ENCODE measurements at regions not wholly inside any gene's neighbourhood (a gene's known extent, or its start where the extent isn't known, plus 50 kb on each side); places are given as distances from the start of the nearest gene placed in this dataset.

GRCh38 chr22:22133910-22134309 is 110.7 kb upstream of the VPREB1 start:
- no peaks in the 10 kb centered on the region for H3K9me3 ChIP-seq (ENCODE audit: insufficient read depth, low read length)
- H3K36me3 ChIP-seq (replicated peaks; ENCODE audit: low read depth, low read length) = no peaks in the 10 kb centered on the region
- H2AFZ ChIP-seq (ENCODE audit: low read depth, low read length) = no peak overlapping the region
- H3K79me2 ChIP-seq (ENCODE audit: low read length) = no peaks in the 10 kb centered on the region
- TF ChIP-seq EZH2phosphoT487 (IDR thresholded peaks at IDR 0.05; ENCODE audit: low read depth) (no peak), CTCF (IDR thresholded peaks at IDR 0.05; ENCODE audit: low read depth, low read length) (no peak)
- peaks cover 1% of the 10 kb centered on the region; the same call in 1 of the 2 replicates for H3K27me3 ChIP-seq (ENCODE audit: low read depth, low read length)
- H3K9ac ChIP-seq (ENCODE audit: low read length) = no peak overlapping the region
- H4K20me1 ChIP-seq (ENCODE audit: insufficient read depth, low read length) = no peaks in the 10 kb centered on the region
- no peak overlapping the region for H3K27ac ChIP-seq (ENCODE audit: low read length)
- peaks cover 18% of the 10 kb centered on the region for H3K4me1 ChIP-seq (ENCODE audit: low read length)
- no peak overlapping the region for H3K4me3 ChIP-seq (ENCODE audit: low read length)
- no peak overlapping the region for H3K4me2 ChIP-seq (ENCODE audit: low read length)

DNA sequence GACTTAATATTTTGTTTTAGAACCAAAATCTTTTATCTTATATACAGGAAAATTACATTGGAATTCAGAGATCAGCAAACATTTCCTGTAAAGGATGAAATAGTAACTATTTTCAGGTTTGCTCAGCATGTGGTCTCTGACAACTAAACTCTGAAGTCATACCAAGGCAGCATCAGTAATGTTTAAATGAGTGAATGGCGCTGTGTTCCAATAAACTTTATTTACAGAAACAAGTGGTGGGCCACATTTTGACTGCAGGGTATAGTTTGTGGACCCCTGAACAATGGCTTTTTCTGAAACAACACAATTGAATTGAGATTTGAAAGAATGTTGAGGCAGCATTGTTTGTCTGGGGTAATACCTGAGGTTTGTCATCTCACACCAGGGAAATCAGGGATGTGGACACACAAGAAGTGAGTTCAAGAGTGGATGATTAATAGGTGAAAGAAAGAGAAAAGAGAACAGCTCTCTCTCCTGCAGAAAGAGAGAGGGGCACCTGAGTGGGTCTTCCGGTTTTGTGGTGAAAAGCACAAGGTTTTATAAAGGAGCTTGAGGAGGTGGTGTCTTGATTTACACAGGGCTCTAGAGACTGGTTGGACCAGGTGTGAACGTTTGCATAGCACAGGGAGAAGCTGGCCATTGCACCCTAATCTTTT is 113.5 kb upstream of the VPREB1 start:
- Histone ChIP-seq H3K4me2 (ENCODE audit: low read length) (peak overlapping the region; percentile 50), H3K9me3 (ENCODE audit: insufficient read depth, low read length) (no peaks in the 10 kb centered on the region), H3K27me3 (ENCODE audit: low read depth, low read length) (no peaks in the 10 kb centered on the region; the same call in 1 of the 2 replicates)

GRCh38 chr22:22129387-22129786 is 115.2 kb upstream of the VPREB1 start:
- Histone ChIP-seq H3K27ac (ENCODE audit: low read length) (no peak overlapping the region), H3K9ac (ENCODE audit: low read length) (no peak overlapping the region), H2AFZ (ENCODE audit: low read depth, low read length) (no peak overlapping the region), H3K4me2 (ENCODE audit: low read length) (no peak overlapping the region), H4K20me1 (ENCODE audit: insufficient read depth, low read length) (no peaks in the 10 kb centered on the region), H3K27me3 (ENCODE audit: low read depth, low read length) (no peaks in the 10 kb centered on the region; the same call in 1 of the 2 replicates), H3K4me3 (ENCODE audit: low read length) (no peak overlapping the region), H3K79me2 (ENCODE audit: low read length) (no peaks in the 10 kb centered on the region), H3K9me3 (ENCODE audit: insufficient read depth, low read length) (no peaks in the 10 kb centered on the region), H3K4me1 (ENCODE audit: low read length) (peaks cover 13% of the 10 kb centered on the region), H3K36me3 (replicated peaks; ENCODE audit: low read depth, low read length) (no peaks in the 10 kb centered on the region)
- TF ChIP-seq CTCF (IDR thresholded peaks at IDR 0.05; ENCODE audit: low read depth, low read length) (no peak), EZH2phosphoT487 (IDR thresholded peaks at IDR 0.05; ENCODE audit: low read depth) (no peak)

More for the DNA sequence above, 113.5 kb upstream of the VPREB1 start:
- Histone ChIP-seq H4K20me1 (ENCODE audit: insufficient read depth, low read length) (no peaks in the 10 kb centered on the region), H2AFZ (ENCODE audit: low read depth, low read length) (peak overlapping the region; percentile 48; the same call in 1 of the 2 replicates), H3K36me3 (replicated peaks; ENCODE audit: low read depth, low read length) (no peaks in the 10 kb centered on the region), H3K4me3 (ENCODE audit: low read length) (no peak overlapping the region), H3K9ac (ENCODE audit: low read length) (no peak overlapping the region), H3K79me2 (ENCODE audit: low read length) (no peaks in the 10 kb centered on the region), H3K27ac (ENCODE audit: low read length) (no peak overlapping the region), H3K4me1 (ENCODE audit: low read length) (peaks cover 13% of the 10 kb centered on the region)
- no peak for TF ChIP-seq EZH2phosphoT487 (IDR thresholded peaks at IDR 0.05; ENCODE audit: low read depth)
- no peak for TF ChIP-seq CTCF (IDR thresholded peaks at IDR 0.05; ENCODE audit: low read depth, low read length)

DNA sequence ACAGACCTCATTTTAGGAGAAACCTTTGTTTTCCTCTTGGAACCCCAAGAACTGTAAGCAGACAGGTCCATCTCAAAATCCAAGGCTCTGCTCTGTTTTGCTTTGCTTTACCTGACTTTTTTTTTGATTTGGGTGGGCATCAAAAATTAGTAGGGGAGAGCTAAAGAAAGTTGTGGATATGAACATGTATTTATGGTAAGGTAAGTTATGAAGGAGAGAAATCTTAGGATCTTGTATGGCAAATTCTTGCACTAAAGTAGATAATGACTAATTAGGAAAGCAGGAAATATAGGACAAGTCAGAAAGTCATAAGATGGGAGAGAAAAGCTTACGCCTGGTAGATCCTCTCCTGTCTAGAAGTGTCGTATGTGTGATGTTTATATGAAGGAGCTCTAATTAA is 116.1 kb upstream of the VPREB1 start:
- H4K20me1 ChIP-seq (ENCODE audit: insufficient read depth, low read length) = no peaks in the 10 kb centered on the region
- H3K27ac ChIP-seq (ENCODE audit: low read length) = no peak overlapping the region
- TF ChIP-seq EZH2phosphoT487 (IDR thresholded peaks at IDR 0.05; ENCODE audit: low read depth) = no peak
- no peak for TF ChIP-seq CTCF (IDR thresholded peaks at IDR 0.05; ENCODE audit: low read depth, low read length)
- H3K9ac ChIP-seq (ENCODE audit: low read length) = no peak overlapping the region
- H3K4me1 ChIP-seq (ENCODE audit: low read length) = peaks cover 13% of the 10 kb centered on the region
- no peaks in the 10 kb centered on the region for H3K9me3 ChIP-seq (ENCODE audit: insufficient read depth, low read length)
- no peak overlapping the region for H3K4me2 ChIP-seq (ENCODE audit: low read length)
- H3K27me3 ChIP-seq (ENCODE audit: low read depth, low read length) = no peaks in the 10 kb centered on the region; the same call in 1 of the 2 replicates
- no peak overlapping the region for H2AFZ ChIP-seq (ENCODE audit: low read depth, low read length)
- H3K36me3 ChIP-seq (replicated peaks; ENCODE audit: low read depth, low read length) = no peaks in the 10 kb centered on the region
- no peaks in the 10 kb centered on the region for H3K79me2 ChIP-seq (ENCODE audit: low read length)
- no peak overlapping the region for H3K4me3 ChIP-seq (ENCODE audit: low read length)
